ENCODE measurements at regions not wholly inside any gene's neighbourhood (a gene's known extent, or its start where the extent isn't known, plus 50 kb on each side); places are given as distances from the start of the nearest gene placed in this dataset.
"Not testable (repeated sequence)": the region's sequence is repeated elsewhere in the genome, so short reads cannot be mapped to it uniquely, and the experiment has no call there.

DNA sequence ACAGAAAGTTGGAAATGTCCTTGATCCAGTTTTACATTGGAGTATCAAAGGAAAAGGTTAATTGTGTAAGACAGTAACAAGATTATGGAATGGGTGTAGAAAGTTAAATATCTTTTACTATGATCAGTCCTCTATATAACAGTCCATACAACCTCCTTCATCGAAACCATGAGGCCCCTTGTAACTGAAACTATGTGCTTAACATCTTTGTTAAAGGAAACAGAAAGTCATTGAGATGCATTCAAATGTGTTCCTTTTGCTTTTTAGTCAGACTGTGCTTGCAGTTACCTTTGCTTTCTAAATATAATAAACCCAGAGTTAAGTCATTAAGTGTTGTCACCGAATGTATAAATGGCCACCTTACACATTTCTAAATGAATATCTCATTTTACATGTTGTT is 1298.5 kb downstream of the ROBO2 start:
- Histone ChIP-seq H3K79me2 (ENCODE audit: insufficient read depth, low read length) (no peaks in the 10 kb centered on the region), H2AFZ (ENCODE audit: low read length) (no peak overlapping the region), H3K9me3 (ENCODE audit: insufficient read depth, low read depth, low read length) (no peaks in the 10 kb centered on the region), H3K9ac (ENCODE audit: low read depth, low read length, poor library complexity, severe bottlenecking) (no peak overlapping the region), H3K4me3 (ENCODE audit: low read length, poor library complexity, severe bottlenecking) (no peak overlapping the region), H3K4me1 (ENCODE audit: insufficient read depth, low read length, poor library complexity, severe bottlenecking) (no peaks in the 10 kb centered on the region), H3K4me2 (ENCODE audit: low read depth, low read length, poor library complexity, severe bottlenecking) (no peak overlapping the region), H3K27me3 (ENCODE audit: insufficient read depth, low read length, poor library complexity, severe bottlenecking) (no peaks in the 10 kb centered on the region), H3K9me2 (replicated peaks; ENCODE audit: low read depth, low read length) (no peaks in the 10 kb centered on the region), H4K20me1 (ENCODE audit: insufficient read depth, low read length, poor library complexity, severe bottlenecking) (no peaks in the 10 kb centered on the region), H3F3A (ENCODE audit: low read depth) (no peaks in the 10 kb centered on the region), H3K36me3 (ENCODE audit: insufficient read depth, low read length) (no peaks in the 10 kb centered on the region)
- TF ChIP-seq, protein P1, sequence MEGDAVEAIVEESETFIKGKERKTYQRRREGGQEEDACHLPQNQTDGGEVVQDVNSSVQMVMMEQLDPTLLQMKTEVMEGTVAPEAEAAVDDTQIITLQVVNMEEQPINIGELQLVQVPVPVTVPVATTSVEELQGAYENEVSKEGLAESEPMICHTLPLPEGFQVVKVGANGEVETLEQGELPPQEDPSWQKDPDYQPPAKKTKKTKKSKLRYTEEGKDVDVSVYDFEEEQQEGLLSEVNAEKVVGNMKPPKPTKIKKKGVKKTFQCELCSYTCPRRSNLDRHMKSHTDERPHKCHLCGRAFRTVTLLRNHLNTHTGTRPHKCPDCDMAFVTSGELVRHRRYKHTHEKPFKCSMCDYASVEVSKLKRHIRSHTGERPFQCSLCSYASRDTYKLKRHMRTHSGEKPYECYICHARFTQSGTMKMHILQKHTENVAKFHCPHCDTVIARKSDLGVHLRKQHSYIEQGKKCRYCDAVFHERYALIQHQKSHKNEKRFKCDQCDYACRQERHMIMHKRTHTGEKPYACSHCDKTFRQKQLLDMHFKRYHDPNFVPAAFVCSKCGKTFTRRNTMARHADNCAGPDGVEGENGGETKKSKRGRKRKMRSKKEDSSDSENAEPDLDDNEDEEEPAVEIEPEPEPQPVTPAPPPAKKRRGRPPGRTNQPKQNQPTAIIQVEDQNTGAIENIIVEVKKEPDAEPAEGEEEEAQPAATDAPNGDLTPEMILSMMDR (conservative IDR thresholded peaks at IDR 0.05; ENCODE audit: low read length) = no peak
- no peak for TF ChIP-seq EZH2phosphoT487 (IDR thresholded peaks at IDR 0.05; ENCODE audit: borderline replicate concordance)

DNA sequence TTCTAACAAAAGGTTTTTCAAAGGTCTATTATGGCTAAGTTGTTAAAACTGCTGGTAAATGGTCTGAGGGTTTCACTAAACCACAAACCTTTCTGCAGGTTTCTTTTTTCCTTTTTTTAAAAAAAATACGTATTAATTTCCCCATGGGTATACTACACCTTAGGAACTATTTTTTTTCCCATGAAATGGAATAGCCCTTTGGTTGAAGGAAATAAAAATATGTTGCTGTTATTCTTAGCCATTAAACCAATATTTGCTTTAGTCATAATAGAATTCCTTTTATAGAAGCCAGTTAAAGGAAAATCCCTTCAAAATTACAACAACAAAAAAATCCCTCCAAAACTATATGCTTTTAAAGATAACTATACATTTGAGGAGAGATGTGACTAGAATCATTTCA is 1303.3 kb downstream of the ROBO2 start:
- H3K4me3 ChIP-seq (ENCODE audit: low read length, poor library complexity, severe bottlenecking) = no peak overlapping the region
- no peak overlapping the region for H2AFZ ChIP-seq (ENCODE audit: low read length)
- H3K36me3 ChIP-seq (ENCODE audit: insufficient read depth, low read length) = no peaks in the 10 kb centered on the region
- no peaks in the 10 kb centered on the region for H3K4me1 ChIP-seq (ENCODE audit: insufficient read depth, low read length, poor library complexity, severe bottlenecking)
- no peak overlapping the region for H3K4me2 ChIP-seq (ENCODE audit: low read depth, low read length, poor library complexity, severe bottlenecking)
- no peaks in the 10 kb centered on the region for H4K20me1 ChIP-seq (ENCODE audit: insufficient read depth, low read length, poor library complexity, severe bottlenecking)
- no peaks in the 10 kb centered on the region for H3K27me3 ChIP-seq (ENCODE audit: insufficient read depth, low read length, poor library complexity, severe bottlenecking)
- H3F3A ChIP-seq (ENCODE audit: low read depth) = no peaks in the 10 kb centered on the region
- H3K9me2 ChIP-seq (replicated peaks; ENCODE audit: low read depth, low read length) = no peaks in the 10 kb centered on the region
- H3K9me3 ChIP-seq (ENCODE audit: insufficient read depth, low read depth, low read length) = no peaks in the 10 kb centered on the region
- no peak overlapping the region for H3K9ac ChIP-seq (ENCODE audit: low read depth, low read length, poor library complexity, severe bottlenecking)
- H3K79me2 ChIP-seq (ENCODE audit: insufficient read depth, low read length) = no peaks in the 10 kb centered on the region
- TF ChIP-seq, protein P1 (conservative IDR thresholded peaks at IDR 0.05; ENCODE audit: low read length) = no peak
- no peak for TF ChIP-seq EZH2phosphoT487 (IDR thresholded peaks at IDR 0.05; ENCODE audit: borderline replicate concordance)

DNA sequence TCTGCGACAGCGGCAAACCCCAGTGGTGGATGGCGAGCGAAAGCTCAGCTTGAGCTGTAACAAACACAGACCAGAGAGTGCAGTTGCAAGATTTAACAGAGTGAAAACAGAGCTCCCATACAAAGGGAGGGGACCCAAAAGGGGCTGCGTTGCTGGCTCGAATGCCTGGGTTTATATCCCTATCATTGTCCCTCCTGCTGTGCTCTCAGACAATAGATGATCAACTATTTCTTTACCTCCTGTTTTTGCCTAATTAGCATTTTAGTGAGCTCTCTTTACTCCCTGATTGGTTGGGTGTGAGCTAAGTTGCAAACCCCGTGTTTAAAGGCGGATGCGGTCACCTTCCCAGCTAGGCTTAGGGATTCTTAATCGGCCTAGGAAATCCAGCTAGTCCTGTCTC is 1304.4 kb downstream of the ROBO2 start:
- not testable (repeated sequence) for H2AFZ ChIP-seq (ENCODE audit: low read length); H3K4me1 ChIP-seq (ENCODE audit: insufficient read depth, low read length, poor library complexity, severe bottlenecking); H3K4me3 ChIP-seq (ENCODE audit: low read length, poor library complexity, severe bottlenecking); H3K4me2 ChIP-seq (ENCODE audit: low read depth, low read length, poor library complexity, severe bottlenecking); H3K9ac ChIP-seq (ENCODE audit: low read depth, low read length, poor library complexity, severe bottlenecking); H3K9me3 ChIP-seq (ENCODE audit: insufficient read depth, low read depth, low read length); H3K79me2 ChIP-seq (ENCODE audit: insufficient read depth, low read length); H3K36me3 ChIP-seq (ENCODE audit: insufficient read depth, low read length); H4K20me1 ChIP-seq (ENCODE audit: insufficient read depth, low read length, poor library complexity, severe bottlenecking); H3K9me2 ChIP-seq (replicated peaks; ENCODE audit: low read depth, low read length); H3F3A ChIP-seq (ENCODE audit: low read depth); H3K27me3 ChIP-seq (ENCODE audit: insufficient read depth, low read length, poor library complexity, severe bottlenecking)

DNA sequence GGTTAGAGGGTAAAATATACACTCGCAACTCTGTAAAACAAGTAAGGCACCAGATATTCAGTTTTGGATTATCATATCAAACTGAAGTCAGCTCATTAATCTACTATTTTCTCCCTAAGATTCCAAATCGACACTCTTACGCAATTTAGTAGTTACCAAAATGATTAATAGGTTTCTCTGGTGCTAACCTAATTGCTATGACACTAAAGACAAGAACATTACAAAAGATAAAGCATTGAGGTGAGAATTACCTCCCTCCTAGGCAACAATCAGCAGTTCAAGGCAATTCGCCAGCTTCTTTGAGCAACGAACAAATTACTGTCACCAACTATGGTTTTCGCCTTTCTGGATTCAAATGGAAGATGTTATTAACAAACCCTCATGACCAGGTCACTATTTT is 1305.0 kb downstream of the ROBO2 start:
- Histone ChIP-seq H3K27me3 (ENCODE audit: insufficient read depth, low read length, poor library complexity, severe bottlenecking) (no peaks in the 10 kb centered on the region), H3F3A (ENCODE audit: low read depth) (no peaks in the 10 kb centered on the region), H3K9me3 (ENCODE audit: insufficient read depth, low read depth, low read length) (no peaks in the 10 kb centered on the region), H3K9ac (ENCODE audit: low read depth, low read length, poor library complexity, severe bottlenecking) (no peak overlapping the region), H3K79me2 (ENCODE audit: insufficient read depth, low read length) (no peaks in the 10 kb centered on the region), H3K9me2 (replicated peaks; ENCODE audit: low read depth, low read length) (no peaks in the 10 kb centered on the region), H3K4me2 (ENCODE audit: low read depth, low read length, poor library complexity, severe bottlenecking) (no peak overlapping the region), H2AFZ (ENCODE audit: low read length) (no peak overlapping the region), H3K36me3 (ENCODE audit: insufficient read depth, low read length) (no peaks in the 10 kb centered on the region), H4K20me1 (ENCODE audit: insufficient read depth, low read length, poor library complexity, severe bottlenecking) (no peaks in the 10 kb centered on the region), H3K4me1 (ENCODE audit: insufficient read depth, low read length, poor library complexity, severe bottlenecking) (no peaks in the 10 kb centered on the region), H3K4me3 (ENCODE audit: low read length, poor library complexity, severe bottlenecking) (no peak overlapping the region)
- no peak for TF ChIP-seq EZH2phosphoT487 (IDR thresholded peaks at IDR 0.05; ENCODE audit: borderline replicate concordance)
- TF ChIP-seq, protein P1 (conservative IDR thresholded peaks at IDR 0.05; ENCODE audit: low read length) = no peak
